OCI-M2 (cell line): ENCODE measurements at regions not wholly inside any gene's neighbourhood (a gene's known extent, or its start where the extent isn't known, plus 50 kb on each side); places are given as distances from the start of the nearest gene placed in this dataset.

Experiments
- DNase-seq: peaks from one replicate; lab custom pipeline; 2025; ENCODE audit not compliant: unreplicated experiment; lab: John Stamatoyannopoulos, UW

- no peak for DNase-seq
These were observed 208.7 kb downstream of the LIG4 start for GRCh38 chr13:108006619-108007018.

GRCh38 chr13:108005231-108005630 lies 210.1 kb downstream of the LIG4 start:
- no peak for DNase-seq

GRCh38 chr13:108003626-108004025 lies 211.7 kb downstream of the LIG4 start:
- no peak for DNase-seq

GRCh38 chr13:108000998-108001397 lies 214.3 kb downstream of the LIG4 start:
- DNase-seq: no peak

GRCh38 chr13:107999751-108000150 lies 215.6 kb downstream of the LIG4 start:
- DNase-seq: no peak

GRCh38 chr13:107994137-107994536 lies 221.2 kb downstream of the LIG4 start:
- DNase-seq: no peak

- no peak for DNase-seq
These were observed 221.9 kb downstream of the LIG4 start for GRCh38 chr13:107993239-107993949.

GRCh38 chr13:107992542-107992941 lies 222.8 kb downstream of the LIG4 start:
- DNase-seq: no peak

- no peak for DNase-seq
These were observed 238.2 kb downstream of the LIG4 start for GRCh38 chr13:107977071-107977574.

GRCh38 chr13:107976628-107977027 lies 238.7 kb downstream of the LIG4 start:
- DNase-seq: no peak

- DNase-seq: no peak
These were observed 240.9 kb downstream of the LIG4 start for GRCh38 chr13:107974409-107974808.

GRCh38 chr13:107969546-107969945 lies 245.8 kb downstream of the LIG4 start:
- DNase-seq: no peak

GRCh38 chr13:107968470-107968869 lies 246.9 kb downstream of the LIG4 start:
- no peak for DNase-seq

- DNase-seq: no peak
These were observed 250.9 kb downstream of the LIG4 start for GRCh38 chr13:107964395-107964794.

GRCh38 chr13:107961849-107962608 lies 253.3 kb downstream of the LIG4 start:
- no peak for DNase-seq

GRCh38 chr13:107960301-107960700 lies 255.0 kb downstream of the LIG4 start:
- no peak for DNase-seq

GRCh38 chr13:107956889-107957288 lies 258.4 kb downstream of the LIG4 start:
- DNase-seq: no peak

GRCh38 chr13:107942030-107942617 lies 273.2 kb downstream of the LIG4 start:
- peak; percentile 46 for DNase-seq

- no peak for DNase-seq
These were observed 273.8 kb downstream of the LIG4 start for GRCh38 chr13:107941345-107942029.

- no peak for DNase-seq
These were observed 277.5 kb downstream of the LIG4 start for GRCh38 chr13:107937848-107938247.

GRCh38 chr13:107931056-107931455 lies 284.3 kb downstream of the LIG4 start:
- DNase-seq: no peak
